NB4 (cell line): ENCODE measurements at regions not wholly inside any gene's neighbourhood (a gene's known extent, or its start where the extent isn't known, plus 50 kb on each side); places are given as distances from the start of the nearest gene placed in this dataset.

Experiments
- DNase-seq: peaks from one replicate; pipeline ENCODE4 v3.0.0; 2010; ENCODE audit warnings: low read depth
- H3K4me3 ChIP-seq: one replicate; pipeline ENCODE4 v1.5.1; 2011; ENCODE audit warnings: mild to moderate bottlenecking, low read depth, low read length, moderate library complexity
- MYC ChIP-seq: IDR thresholded peaks from 2 replicates; pipeline ENCODE4 v1.6.1; 2011; ENCODE audit warnings: low read depth, low read length
- POLR2A ChIP-seq: IDR thresholded peaks from 2 replicates; pipeline ENCODE4 v1.6.1; 2011; ENCODE audit warnings: mild to moderate bottlenecking; ENCODE audit not compliant: insufficient read length; ENCODE audit errors: extremely low read depth
- TF ChIP-seq, protein P1 (sequence below): IDR thresholded peaks from one replicate; pipeline ENCODE4 v1.5.1; 2012; ENCODE audit warnings: low read depth, low read length
- TF ChIP-seq, protein P2 (sequence below): IDR thresholded peaks from 2 replicates; pipeline ENCODE4 v1.6.1; 2011; ENCODE audit warnings: low read depth, low read length

DNA sequence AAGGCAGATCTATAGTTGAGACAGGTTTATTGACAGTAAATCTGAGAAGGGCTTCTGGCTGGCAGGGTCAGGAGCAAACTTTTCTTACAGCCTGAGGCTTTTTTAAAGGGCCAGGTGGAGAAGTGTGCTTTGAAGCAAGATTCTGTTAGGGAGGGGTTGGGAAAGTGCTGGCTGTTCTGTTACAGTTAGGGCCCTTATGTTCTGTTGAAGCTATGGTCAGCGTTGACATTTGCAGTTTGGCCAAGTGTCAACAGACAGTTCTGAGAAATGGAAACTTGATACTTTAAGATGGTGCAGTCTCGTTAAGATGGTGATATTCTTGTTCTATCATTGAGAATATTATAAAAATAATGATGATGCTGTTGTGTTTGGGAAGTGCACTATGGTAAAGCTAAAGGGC lies 154.2 kb downstream of the RDH14 start:
- DNase-seq: no peak
- TF ChIP-seq POLR2A (no peak), MYC (no peak)
- TF ChIP-seq, protein P1, sequence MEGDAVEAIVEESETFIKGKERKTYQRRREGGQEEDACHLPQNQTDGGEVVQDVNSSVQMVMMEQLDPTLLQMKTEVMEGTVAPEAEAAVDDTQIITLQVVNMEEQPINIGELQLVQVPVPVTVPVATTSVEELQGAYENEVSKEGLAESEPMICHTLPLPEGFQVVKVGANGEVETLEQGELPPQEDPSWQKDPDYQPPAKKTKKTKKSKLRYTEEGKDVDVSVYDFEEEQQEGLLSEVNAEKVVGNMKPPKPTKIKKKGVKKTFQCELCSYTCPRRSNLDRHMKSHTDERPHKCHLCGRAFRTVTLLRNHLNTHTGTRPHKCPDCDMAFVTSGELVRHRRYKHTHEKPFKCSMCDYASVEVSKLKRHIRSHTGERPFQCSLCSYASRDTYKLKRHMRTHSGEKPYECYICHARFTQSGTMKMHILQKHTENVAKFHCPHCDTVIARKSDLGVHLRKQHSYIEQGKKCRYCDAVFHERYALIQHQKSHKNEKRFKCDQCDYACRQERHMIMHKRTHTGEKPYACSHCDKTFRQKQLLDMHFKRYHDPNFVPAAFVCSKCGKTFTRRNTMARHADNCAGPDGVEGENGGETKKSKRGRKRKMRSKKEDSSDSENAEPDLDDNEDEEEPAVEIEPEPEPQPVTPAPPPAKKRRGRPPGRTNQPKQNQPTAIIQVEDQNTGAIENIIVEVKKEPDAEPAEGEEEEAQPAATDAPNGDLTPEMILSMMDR: no peak
- TF ChIP-seq, protein P2, sequence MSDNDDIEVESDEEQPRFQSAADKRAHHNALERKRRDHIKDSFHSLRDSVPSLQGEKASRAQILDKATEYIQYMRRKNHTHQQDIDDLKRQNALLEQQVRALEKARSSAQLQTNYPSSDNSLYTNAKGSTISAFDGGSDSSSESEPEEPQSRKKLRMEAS: no peak
- H3K4me3 ChIP-seq: no peak overlapping the region

DNA sequence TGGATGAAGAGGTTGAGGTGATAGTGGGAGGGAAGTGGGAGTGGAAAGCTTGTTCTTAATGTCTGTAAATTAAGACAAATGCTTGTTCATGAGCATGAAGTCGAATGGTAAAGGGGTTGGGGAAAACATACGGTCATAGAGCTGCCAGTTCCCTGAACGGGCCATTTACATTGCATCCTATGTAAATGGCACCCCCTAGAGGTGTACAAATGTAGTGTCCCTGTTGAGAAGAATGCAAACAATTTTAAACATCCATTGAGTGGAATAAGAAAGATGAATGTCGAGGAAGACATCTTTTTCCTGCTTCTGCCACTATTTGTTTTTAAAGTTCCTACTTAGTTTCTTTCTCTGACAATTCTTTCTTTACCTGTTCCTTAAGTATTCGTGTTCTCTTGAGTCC lies 155.7 kb downstream of the RDH14 start:
- TF ChIP-seq, protein P1: peak; percentile 62
- TF ChIP-seq, protein P2: no peak
- H3K4me3 ChIP-seq: no peak overlapping the region
- peak; percentile 36 for DNase-seq

DNA sequence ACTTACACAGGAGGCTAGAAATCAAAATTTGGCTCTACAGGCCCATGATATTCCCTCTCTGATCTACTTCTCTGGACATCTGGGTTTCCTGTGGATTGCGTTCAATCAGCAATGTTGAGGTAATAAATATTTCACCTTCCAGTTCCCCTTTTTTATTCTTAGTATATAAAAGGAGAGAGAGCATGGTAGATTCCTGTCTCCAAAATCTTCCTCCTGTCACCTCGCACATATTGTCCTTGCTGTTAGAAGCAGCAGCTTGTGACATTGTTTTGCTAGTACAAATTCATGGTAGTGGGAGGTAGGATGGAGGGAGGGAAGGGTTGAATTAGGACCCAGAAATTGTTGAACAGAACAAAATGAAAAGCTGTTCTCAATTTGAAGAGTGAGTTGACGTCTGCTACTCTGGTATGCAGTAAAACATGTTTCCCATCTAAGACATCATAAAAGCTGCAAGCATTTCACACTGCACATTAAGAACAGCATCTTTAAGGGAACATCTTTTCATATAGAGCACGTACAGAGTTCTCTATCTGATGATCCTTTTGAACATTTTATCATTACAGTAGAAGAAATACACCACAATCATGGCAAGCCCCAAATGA lies 156.4 kb downstream of the RDH14 start:
- no peak for DNase-seq
- TF ChIP-seq POLR2A: no peak
- TF ChIP-seq, protein P1: no peak
- TF ChIP-seq, protein P2: no peak
- no peak for TF ChIP-seq MYC
- no peak overlapping the region for H3K4me3 ChIP-seq

DNA sequence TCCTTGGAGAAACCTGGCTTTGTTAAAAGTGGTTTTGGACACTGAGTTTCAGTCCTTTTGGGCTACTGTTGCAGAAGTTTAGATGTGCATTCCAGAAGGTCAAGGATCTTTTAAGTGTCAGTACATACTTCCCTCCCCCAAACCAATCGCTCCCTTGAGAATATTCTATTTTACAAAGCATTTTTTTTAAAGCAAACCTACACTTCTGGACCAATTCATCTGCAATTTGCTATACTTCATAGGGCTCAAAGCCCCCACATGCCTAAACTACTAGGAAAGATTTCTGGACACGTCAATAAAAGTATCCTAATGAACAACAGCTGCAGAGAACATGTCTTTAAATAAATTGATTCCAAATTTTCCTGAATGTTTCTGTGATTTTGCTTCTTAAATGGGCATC lies 157.6 kb downstream of the RDH14 start:
- no peak for DNase-seq
- H3K4me3 ChIP-seq: no peak overlapping the region
- no peak for TF ChIP-seq POLR2A
- TF ChIP-seq, protein P2: no peak
- no peak for TF ChIP-seq MYC
- TF ChIP-seq, protein P1: no peak

DNA sequence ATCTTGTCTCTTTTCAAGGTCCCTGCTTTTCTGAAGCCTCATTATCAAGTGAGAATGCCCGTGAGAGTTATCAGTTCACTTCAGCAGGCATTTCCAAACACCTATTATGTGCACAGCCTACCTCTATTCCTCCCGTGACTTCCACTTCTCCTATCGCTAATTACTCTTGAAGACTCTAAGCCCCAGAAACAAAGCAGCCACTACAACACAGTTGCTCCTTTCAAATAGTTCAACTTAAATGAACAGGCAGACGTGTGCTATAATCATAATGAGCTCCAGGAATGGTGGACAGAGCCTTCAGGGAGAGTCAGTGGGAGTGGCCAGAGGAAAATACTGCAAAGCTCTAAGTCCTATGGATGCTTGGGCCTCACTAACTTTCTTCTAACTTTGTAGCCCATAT lies 159.0 kb downstream of the RDH14 start:
- H3K4me3 ChIP-seq: no peak overlapping the region
- DNase-seq: no peak
- TF ChIP-seq POLR2A: no peak
- TF ChIP-seq, protein P1: no peak
- TF ChIP-seq, protein P2: no peak
- no peak for TF ChIP-seq MYC
